ENCODE measurements at regions not wholly inside any gene's neighbourhood (a gene's known extent, or its start where the extent isn't known, plus 50 kb on each side); places are given as distances from the start of the nearest gene placed in this dataset.

GRCh38 chr13:51518827-51519226 lies 65.4 kb upstream of the WDFY2 start:
- TF ChIP-seq REST (IDR thresholded peaks at IDR 0.05; ENCODE audit: insufficient read depth in 1 of 2, low read depth in 2 of 2, low read length in 2 of 2) (no peak), TAF1 (IDR thresholded peaks at IDR 0.05; ENCODE audit: borderline replicate concordance, insufficient read depth, low read length) (no peak), POLR2AphosphoS5 (IDR thresholded peaks at IDR 0.05; ENCODE audit: low read depth, low read length) (no peak), FOXP2 (optimal IDR thresholded peaks at IDR 0.05; ENCODE audit: borderline replicate concordance, extremely low read depth, extremely low read length, insufficient read depth) (no peak), SIN3A (IDR thresholded peaks at IDR 0.05; ENCODE audit: borderline replicate concordance, insufficient read depth, low read length) (no peak)

- TF ChIP-seq TAF1 (IDR thresholded peaks at IDR 0.05; ENCODE audit: borderline replicate concordance, insufficient read depth, low read length) = no peak
- no peak for TF ChIP-seq FOXP2 (optimal IDR thresholded peaks at IDR 0.05; ENCODE audit: borderline replicate concordance, extremely low read depth, extremely low read length, insufficient read depth)
- TF ChIP-seq POLR2AphosphoS5 (IDR thresholded peaks at IDR 0.05; ENCODE audit: low read depth, low read length) = no peak
- TF ChIP-seq REST (IDR thresholded peaks at IDR 0.05; ENCODE audit: insufficient read depth in 1 of 2, low read depth in 2 of 2, low read length in 2 of 2) = no peak
- TF ChIP-seq SIN3A (IDR thresholded peaks at IDR 0.05; ENCODE audit: borderline replicate concordance, insufficient read depth, low read length) = no peak
Measured at GRCh38 chr13:51519771-51520216, 64.5 kb upstream of the WDFY2 start.

- no peak for TF ChIP-seq REST (IDR thresholded peaks at IDR 0.05; ENCODE audit: insufficient read depth in 1 of 2, low read depth in 2 of 2, low read length in 2 of 2)
- no peak for TF ChIP-seq TAF1 (IDR thresholded peaks at IDR 0.05; ENCODE audit: borderline replicate concordance, insufficient read depth, low read length)
- TF ChIP-seq POLR2AphosphoS5 (IDR thresholded peaks at IDR 0.05; ENCODE audit: low read depth, low read length) = no peak
- no peak for TF ChIP-seq SIN3A (IDR thresholded peaks at IDR 0.05; ENCODE audit: borderline replicate concordance, insufficient read depth, low read length)
- no peak for TF ChIP-seq FOXP2 (optimal IDR thresholded peaks at IDR 0.05; ENCODE audit: borderline replicate concordance, extremely low read depth, extremely low read length, insufficient read depth)
Measured at GRCh38 chr13:51520524-51520923, 63.7 kb upstream of the WDFY2 start.

- TF ChIP-seq REST (IDR thresholded peaks at IDR 0.05; ENCODE audit: insufficient read depth in 1 of 2, low read depth in 2 of 2, low read length in 2 of 2) (no peak), POLR2AphosphoS5 (IDR thresholded peaks at IDR 0.05; ENCODE audit: low read depth, low read length) (no peak)
Measured at GRCh38 chr13:51523082-51523518, 61.2 kb upstream of the WDFY2 start.

GRCh38 chr13:51524312-51524711 lies 60.0 kb upstream of the WDFY2 start:
- TF ChIP-seq SIN3A (IDR thresholded peaks at IDR 0.05; ENCODE audit: borderline replicate concordance, insufficient read depth, low read length) (peak; percentile 45; the same call in 1 of the 2 replicates), TAF1 (IDR thresholded peaks at IDR 0.05; ENCODE audit: borderline replicate concordance, insufficient read depth, low read length) (no peak)
